Transverse colon (tissue), 4 donors: ENCODE measurements at regions not wholly inside any gene's neighbourhood (a gene's known extent, or its start where the extent isn't known, plus 50 kb on each side); places are given as distances from the start of the nearest gene placed in this dataset.

Experiments
- DNase-seq: peaks from one replicate; pipeline ENCODE4 v3.0.0-alpha.2; 2019
- H3K27ac ChIP-seq, 4 donors: fragments of 200-600 bp; sonication (generic); 2 replicates each; pipeline ENCODE4 v1.5.1; 2016 to 2018; ENCODE audit warnings: inconsistent platforms in 4 of 4
- H3K27me3 ChIP-seq: fragments of 200-600 bp; sonication (generic); 2 replicates; pipeline ENCODE4 v1.5.1; 2017; ENCODE audit warnings: inconsistent platforms
- H3K36me3 ChIP-seq, 4 donors: fragments of 200-600 bp; sonication (generic); 2 replicates each; pipeline ENCODE4 v1.5.1; 2017 to 2019; ENCODE audit warnings: inconsistent platforms in 4 of 4
- H3K4me1 ChIP-seq, 4 donors: fragments of 200-600 bp; sonication (generic); 2 replicates each; pipeline ENCODE4 v1.5.1; 2017 to 2020; ENCODE audit warnings: inconsistent platforms in 4 of 4
- H3K4me3 ChIP-seq, 4 donors: fragments of 200-600 bp; sonication (generic); 1 replicate in 1 of 4; 2 replicates in 3 of 4; pipeline versions ENCODE4 v1.5.1 to v1.6.1; 2017 to 2019; ENCODE audit warnings: inconsistent platforms in 4 of 4
- H3K9me3 ChIP-seq, 2 donors: fragments of 200-600 bp; sonication (generic); 2 replicates each; pipeline ENCODE4 v1.5.1; 2017 to 2019; ENCODE audit warnings: inconsistent platforms in 2 of 2
- EP300 ChIP-seq: sonication (generic); formaldehyde crosslinking; IDR thresholded peaks from one replicate; pipeline ENCODE4 v1.6.1; 2017; ENCODE audit warnings: antibody characterized with exemption, low read depth
- POLR2A ChIP-seq: fragments of 450-650 bp; IDR thresholded peaks from one replicate; pipeline ENCODE4 v1.6.1; 2016; ENCODE audit warnings: antibody characterized with exemption, mild to moderate bottlenecking, moderate library complexity
- POLR2AphosphoS5 ChIP-seq, 3 donors: sonication (generic); formaldehyde crosslinking; IDR thresholded peaks; one replicate each; pipeline ENCODE4 v1.6.1; 2016; ENCODE audit warnings: antibody characterized with exemption in 3 of 3
- WGBS, 2 donors: methylation state at CpG; one replicate each; pipeline ENCODE4 v1.1.5; 2018; ENCODE audit warnings: low coverage in 1 of 2; 5-methylcytosine and 5-hydroxymethylcytosine counted together
- in situ Hi-C, 4 donors: fragments of 200-750 bp; cut with MboI; loops; one replicate each; pipeline versions ENCODE4 v1.15.0 to v1.15.1; 2017; ENCODE audit warnings: low sequenced_read_pairs in 3 of 4, low pct_ligation_motif_present in 1 of 4, low pct_unique_long_range_greater_than_20kb in 1 of 4
- intact Hi-C: fragments of 100-400 bp; cut with DNase I; formaldehyde crosslinking; loops from one replicate; pipeline ENCODE4 v1.15.1; 2023; ENCODE audit warnings: low total_unique reads
- TF ChIP-seq, protein P1 (sequence below), 5 experiments: fragments of 200-600 bp in 3 of 5; fragments of 450-650 bp in 2 of 5; sonication (generic) in 3 of 5; IDR thresholded peaks; 1 replicate in 2 of 5; 2 replicates in 3 of 5; pipeline ENCODE4 v1.5.1; 2016 to 2017; ENCODE audit warnings: antibody characterized with exemption in 5 of 5, inconsistent platforms in 3 of 5, mild to moderate bottlenecking in 2 of 5, moderate library complexity in 1 of 5

DNA sequence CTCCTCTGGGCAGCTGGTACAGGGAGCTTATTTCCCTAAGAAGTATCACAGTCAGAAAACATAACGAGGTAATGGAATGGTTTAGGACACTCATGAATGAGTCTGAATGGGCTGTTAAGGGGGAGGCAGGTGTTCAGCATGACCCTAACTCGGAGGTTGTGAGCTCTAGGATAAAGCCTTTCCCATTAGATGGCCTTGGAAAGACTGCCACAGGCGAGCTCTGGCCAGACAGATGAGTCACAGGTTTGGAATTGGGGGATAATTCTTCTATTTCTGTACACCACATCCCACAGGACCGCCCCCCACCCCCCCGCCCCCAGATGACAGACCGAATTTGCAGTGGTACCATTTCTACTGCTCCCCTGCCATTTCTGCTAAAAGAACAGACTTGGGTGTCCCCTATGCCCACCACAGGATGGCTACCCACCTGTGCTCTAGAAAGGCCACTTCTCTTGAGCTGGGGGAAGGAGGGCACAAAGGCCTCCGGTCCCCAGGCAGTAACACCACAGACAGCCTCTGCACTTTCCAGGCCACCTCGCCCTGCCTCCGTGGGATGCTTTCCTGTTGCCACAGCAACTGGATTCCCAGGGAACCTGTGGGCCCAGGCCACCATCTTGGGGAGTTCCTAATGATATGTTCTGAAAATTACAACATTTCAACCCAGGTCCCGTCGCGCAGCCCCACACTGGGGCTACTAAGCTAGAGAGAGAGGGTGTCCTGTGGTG lies 76.7 kb downstream of the TRIM29 start:
- in situ Hi-C loops, result no loop called here
- TF ChIP-seq, protein P1, sequence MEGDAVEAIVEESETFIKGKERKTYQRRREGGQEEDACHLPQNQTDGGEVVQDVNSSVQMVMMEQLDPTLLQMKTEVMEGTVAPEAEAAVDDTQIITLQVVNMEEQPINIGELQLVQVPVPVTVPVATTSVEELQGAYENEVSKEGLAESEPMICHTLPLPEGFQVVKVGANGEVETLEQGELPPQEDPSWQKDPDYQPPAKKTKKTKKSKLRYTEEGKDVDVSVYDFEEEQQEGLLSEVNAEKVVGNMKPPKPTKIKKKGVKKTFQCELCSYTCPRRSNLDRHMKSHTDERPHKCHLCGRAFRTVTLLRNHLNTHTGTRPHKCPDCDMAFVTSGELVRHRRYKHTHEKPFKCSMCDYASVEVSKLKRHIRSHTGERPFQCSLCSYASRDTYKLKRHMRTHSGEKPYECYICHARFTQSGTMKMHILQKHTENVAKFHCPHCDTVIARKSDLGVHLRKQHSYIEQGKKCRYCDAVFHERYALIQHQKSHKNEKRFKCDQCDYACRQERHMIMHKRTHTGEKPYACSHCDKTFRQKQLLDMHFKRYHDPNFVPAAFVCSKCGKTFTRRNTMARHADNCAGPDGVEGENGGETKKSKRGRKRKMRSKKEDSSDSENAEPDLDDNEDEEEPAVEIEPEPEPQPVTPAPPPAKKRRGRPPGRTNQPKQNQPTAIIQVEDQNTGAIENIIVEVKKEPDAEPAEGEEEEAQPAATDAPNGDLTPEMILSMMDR (IDR thresholded peaks at IDR 0.05), result no peak
- TF ChIP-seq POLR2AphosphoS5 (IDR thresholded peaks at IDR 0.05), result no peak
- no peak for TF ChIP-seq POLR2A
- TF ChIP-seq EP300, result no peak
- no peaks in the 10 kb centered on the region for H3K27me3 ChIP-seq
- H3K4me3 ChIP-seq, result no peak overlapping the region
- no peak for DNase-seq
- no peaks in the 10 kb centered on the region for H3K9me3 ChIP-seq
- H3K27ac ChIP-seq, result no peak overlapping the region
- intact Hi-C loops, result no loop called here
- H3K4me1 ChIP-seq, result no peaks in the 10 kb centered on the region
- no peaks in the 10 kb centered on the region for H3K36me3 ChIP-seq
- WGBS, 2 donors, result 45 to 80% methylated on average over 5 to 10 of the region's 12 CpGs

DNA sequence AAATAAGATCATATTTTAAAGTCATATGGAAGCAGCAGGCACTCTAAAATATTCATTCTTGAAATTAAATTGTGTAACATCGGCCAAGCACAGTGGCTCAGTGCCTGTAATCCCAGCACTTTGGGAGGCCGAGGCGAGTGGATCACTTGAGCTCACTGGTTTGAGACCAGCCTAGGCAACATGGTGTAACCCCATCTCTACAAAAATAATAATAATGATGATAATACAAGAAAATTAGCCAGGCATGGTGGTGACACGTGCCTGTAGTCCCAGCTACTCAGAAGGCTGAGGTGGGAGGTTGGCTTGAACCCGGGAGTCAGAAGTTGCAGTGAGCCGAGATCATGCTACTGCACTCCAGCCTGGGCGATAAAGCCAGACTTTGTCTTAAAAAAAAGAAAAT lies 77.4 kb downstream of the TRIM29 start:
- H3K9me3 ChIP-seq, result no peaks in the 10 kb centered on the region
- no peak overlapping the region for H3K4me3 ChIP-seq
- no peaks in the 10 kb centered on the region for H3K36me3 ChIP-seq
- in situ Hi-C loops (no loop called here), intact Hi-C loops (no loop called here)
- H3K27me3 ChIP-seq, result no peaks in the 10 kb centered on the region
- H3K27ac ChIP-seq, result no peak overlapping the region
- no peak for DNase-seq
- TF ChIP-seq POLR2A (no peak), POLR2AphosphoS5 (IDR thresholded peaks at IDR 0.05) (no peak), EP300 (no peak)
- TF ChIP-seq, protein P1 (IDR thresholded peaks at IDR 0.05), result no peak
- 86 to 95% methylated on average over 7 of the region's 7 CpGs for WGBS, 2 donors
- no peaks in the 10 kb centered on the region for H3K4me1 ChIP-seq

DNA sequence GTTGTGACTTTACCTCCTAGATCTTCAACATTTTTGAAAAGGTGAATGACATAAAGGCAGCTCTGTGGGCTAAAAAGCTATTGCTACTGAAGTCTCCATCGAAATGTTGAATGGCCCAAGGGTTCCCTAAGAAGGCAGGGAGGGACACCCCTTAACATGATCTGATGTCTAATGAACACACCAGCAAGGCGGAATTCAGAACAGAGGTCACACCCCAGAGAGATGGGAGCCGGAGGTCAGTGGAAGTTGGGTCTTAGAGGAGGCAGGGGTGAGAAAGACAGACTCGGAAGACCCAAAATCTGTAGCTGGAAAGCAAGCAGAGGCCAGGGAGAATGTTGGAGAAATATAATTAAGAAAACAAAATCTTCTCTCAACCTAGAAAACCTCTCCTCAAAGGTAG lies 79.0 kb downstream of the TRIM29 start:
- 85 to 87% methylated on average over 4 of the region's 4 CpGs for WGBS, 2 donors
- intact Hi-C loops (no loop called here), in situ Hi-C loops (no loop called here)
- no peaks in the 10 kb centered on the region for H3K9me3 ChIP-seq
- no peaks in the 10 kb centered on the region for H3K27me3 ChIP-seq
- no peak overlapping the region for H3K4me3 ChIP-seq
- TF ChIP-seq EP300 (no peak), POLR2A (no peak), POLR2AphosphoS5 (IDR thresholded peaks at IDR 0.05) (no peak)
- TF ChIP-seq, protein P1 (IDR thresholded peaks at IDR 0.05), result no peak
- no peak for DNase-seq
- H3K27ac ChIP-seq, result no peak overlapping the region
- H3K4me1 ChIP-seq, result no peaks in the 10 kb centered on the region
- no peaks in the 10 kb centered on the region for H3K36me3 ChIP-seq

DNA sequence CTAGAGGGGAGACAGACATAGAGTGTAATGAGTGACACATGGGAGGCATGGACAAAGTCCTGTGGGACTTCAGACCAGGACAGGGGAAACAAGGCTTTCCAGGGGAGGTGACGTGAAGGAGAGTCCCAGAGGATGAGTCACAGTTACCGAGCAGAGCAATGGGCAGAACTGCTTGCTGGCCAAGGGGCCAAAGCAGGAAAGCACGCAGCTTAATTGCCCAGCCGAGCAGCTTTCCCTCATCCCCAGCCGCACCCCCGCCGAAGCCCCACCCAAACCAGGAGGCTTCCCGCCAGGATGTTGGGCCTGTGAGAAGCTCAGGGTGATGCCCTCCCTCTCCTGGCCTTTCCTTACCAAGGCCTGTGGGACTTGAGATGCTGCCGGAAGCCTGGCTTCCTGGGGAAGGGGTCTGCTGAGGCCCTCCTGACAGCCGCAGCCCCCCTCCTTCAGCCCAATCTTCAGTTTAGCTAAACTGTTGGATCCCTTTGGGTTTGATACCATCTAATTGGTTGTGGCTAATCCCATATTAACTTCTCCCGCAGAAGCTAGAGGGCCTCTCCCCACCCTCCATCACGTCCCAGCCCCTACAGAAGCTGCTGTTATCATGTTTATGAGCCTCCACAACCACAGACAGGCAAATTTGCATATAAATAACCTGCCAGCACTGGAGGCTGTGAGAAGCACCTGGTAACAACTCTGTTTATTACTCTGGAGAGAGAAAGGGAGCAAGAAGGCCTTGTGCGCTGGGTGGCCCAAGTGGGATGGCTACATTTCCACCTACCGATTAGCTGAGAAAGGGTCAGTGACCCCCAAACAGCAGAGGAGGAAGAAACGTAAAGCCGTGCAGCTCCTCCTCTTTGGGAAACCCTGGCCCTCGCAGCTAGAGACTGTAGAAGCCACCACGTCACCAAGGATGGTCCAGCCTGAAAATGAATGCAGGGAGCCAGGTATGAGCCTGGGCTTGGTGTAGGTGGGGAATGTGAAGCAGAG lies 80.0 kb downstream of the TRIM29 start:
- peak; percentile 25 for DNase-seq
- 60 to 61% methylated on average over 2 to 18 of the region's 18 CpGs for WGBS, 2 donors
- in situ Hi-C loops, result no loop called here
- Histone ChIP-seq H3K4me1 (no peaks in the 10 kb centered on the region), H3K27ac (no peak overlapping the region), H3K4me3 (no peak overlapping the region), H3K27me3 (no peaks in the 10 kb centered on the region), H3K36me3 (no peaks in the 10 kb centered on the region), H3K9me3 (no peaks in the 10 kb centered on the region)
- TF ChIP-seq, protein P1 (IDR thresholded peaks at IDR 0.05), result no peak
- intact Hi-C loops, result no loop called here
